ENCODE measurements at regions not wholly inside any gene's neighbourhood (a gene's known extent, or its start where the extent isn't known, plus 50 kb on each side); places are given as distances from the start of the nearest gene placed in this dataset.

GRCh38 chr9:134533850-134534588 is 107.6 kb upstream of the COL5A1 start:
- ATAC-seq (ENCODE audit: low FRiP score in 2 of 2), result no peak
- 58 to 61% methylated on average over 22 to 23 of the region's 28 CpGs for WGBS, 2 donors

GRCh38 chr9:134534661-134535080 is 106.9 kb upstream of the COL5A1 start:
- TF ChIP-seq CTCF (IDR thresholded peaks at IDR 0.05) (no peak), POLR2AphosphoS5 (IDR thresholded peaks at IDR 0.05) (no peak), EP300 (IDR thresholded peaks at IDR 0.05) (no peak), POLR2A (IDR thresholded peaks at IDR 0.05) (no peak)
- Histone ChIP-seq H3K4me3 (no peak overlapping the region), H3K36me3 (no peaks in the 10 kb centered on the region), H3K9me3 (peaks cover 0 to 8% (median 5%) of the 10 kb centered on the region in 4 donors), H3K27me3 (no peaks in the 10 kb centered on the region), H3K27ac (no peak overlapping the region), H3K4me1 (no peaks in the 10 kb centered on the region)
- peak in 1 of 2 donors; percentile 63 for DNase-seq
- 51 to 56% methylated on average over 12 of the region's 12 CpGs for whole genome bisulfite sequencing, 2 donors
- no peak for ATAC-seq (ENCODE audit: low FRiP score in 2 of 2)

More at GRCh38 chr9:134533850-134534588, 107.6 kb upstream of the COL5A1 start:
- no peaks in the 10 kb centered on the region for H3K36me3 ChIP-seq
- no peak for TF ChIP-seq POLR2A (IDR thresholded peaks at IDR 0.05)
- no peaks in the 10 kb centered on the region for H3K4me1 ChIP-seq
- H3K27ac ChIP-seq, result no peak overlapping the region
- no peak overlapping the region for H3K4me3 ChIP-seq
- no peak for DNase-seq
- peaks cover 0 to 8% (median 5%) of the 10 kb centered on the region in 4 donors for H3K9me3 ChIP-seq
- no peaks in the 10 kb centered on the region for H3K27me3 ChIP-seq

- TF ChIP-seq POLR2AphosphoS5 (IDR thresholded peaks at IDR 0.05) (no peak), POLR2A (IDR thresholded peaks at IDR 0.05) (no peak), CTCF (IDR thresholded peaks at IDR 0.05) (no peak), EP300 (IDR thresholded peaks at IDR 0.05) (no peak)
- no peaks in the 10 kb centered on the region for H3K27me3 ChIP-seq
- peaks cover 0 to 7% (median 5%) of the 10 kb centered on the region in 4 donors for H3K9me3 ChIP-seq
- 90 to 91% methylated on average over 9 of the region's 9 CpGs for WGBS, 2 donors
- ATAC-seq (ENCODE audit: low FRiP score in 2 of 2) (no peak), DNase-seq (no peak)
- no peak overlapping the region for H3K4me3 ChIP-seq
- no peaks in the 10 kb centered on the region for H3K4me1 ChIP-seq
- H3K27ac ChIP-seq, result no peak overlapping the region
- H3K36me3 ChIP-seq, result no peaks in the 10 kb centered on the region
Measured at GRCh38 chr9:134535171-134535570, 106.4 kb upstream of the COL5A1 start.

GRCh38 chr9:134536101-134536900 is 105.3 kb upstream of the COL5A1 start:
- Histone ChIP-seq H3K27ac (no peak overlapping the region), H3K4me3 (no peak overlapping the region), H3K36me3 (no peaks in the 10 kb centered on the region), H3K27me3 (no peaks in the 10 kb centered on the region), H3K4me1 (no peaks in the 10 kb centered on the region), H3K9me3 (no peaks in the 10 kb centered on the region)
- ATAC-seq (ENCODE audit: low FRiP score in 2 of 2) (peak in 1 of 2 donors; percentile 54), DNase-seq (no peak)
- no peak for TF ChIP-seq POLR2A (IDR thresholded peaks at IDR 0.05)
- no peak for TF ChIP-seq POLR2AphosphoS5 (IDR thresholded peaks at IDR 0.05)
- TF ChIP-seq EP300 (IDR thresholded peaks at IDR 0.05), result no peak
- no peak for TF ChIP-seq CTCF (IDR thresholded peaks at IDR 0.05)
- 77 to 83% methylated on average over 20 to 21 of the region's 22 CpGs for WGBS, 2 donors

GRCh38 chr9:134536931-134537330 is 104.7 kb upstream of the COL5A1 start:
- WGBS, 2 donors, result 85 to 86% methylated on average over 13 to 14 of the region's 14 CpGs
- Histone ChIP-seq H3K4me3 (no peak overlapping the region), H3K27me3 (no peaks in the 10 kb centered on the region), H3K36me3 (no peaks in the 10 kb centered on the region), H3K4me1 (no peaks in the 10 kb centered on the region), H3K27ac (no peak overlapping the region), H3K9me3 (no peaks in the 10 kb centered on the region)
- ATAC-seq (ENCODE audit: low FRiP score in 2 of 2), result no peak
- TF ChIP-seq POLR2AphosphoS5 (IDR thresholded peaks at IDR 0.05) (no peak), POLR2A (IDR thresholded peaks at IDR 0.05) (no peak), CTCF (IDR thresholded peaks at IDR 0.05) (no peak), EP300 (IDR thresholded peaks at IDR 0.05) (no peak)
- no peak for DNase-seq
